RWPE1 (cell line): ENCODE measurements at regions not wholly inside any gene's neighbourhood (a gene's known extent, or its start where the extent isn't known, plus 50 kb on each side); places are given as distances from the start of the nearest gene placed in this dataset.

ENCODE experiments used
- CTCF ChIA-PET: fragments of 350-600 bp; sonication (Branson Sonifier 250); formaldehyde crosslinking; extraction: SDS; loops from one replicate; lab custom pipeline; 2021; lab: Yijun Ruan, JAX
- POLR2A ChIA-PET: fragments of 400-600 bp; formaldehyde crosslinking; extraction: SDS; loops from one replicate; lab custom pipeline; 2020; ENCODE audit warnings: antibody characterized with exemption; ENCODE audit not compliant: low non-redundant PET; lab: Yijun Ruan, JAX
- DNase-seq: peaks from one replicate; pipeline ENCODE4 v3.0.0; 2012; ENCODE audit warnings: low spot score
- H3K27ac ChIP-seq: fragments of 450-650 bp; 2 replicates; pipeline ENCODE4 v1.5.1; 2017
- CTCF ChIP-seq: fragments of 450-650 bp; conservative IDR thresholded peaks from 2 replicates; pipeline ENCODE4 v1.5.1; 2017; ENCODE audit warnings: low read depth, mild to moderate bottlenecking

GRCh38 chr7:96436880-96437279, 115.0 kb upstream of the SLC25A13 start:
- no peak overlapping the region for H3K27ac ChIP-seq
- ChIA-PET POLR2A (no interaction called here), CTCF (no interaction called here)
- no peak for DNase-seq
- no peak for TF ChIP-seq CTCF

GRCh38 chr7:96430356-96430755, 108.5 kb upstream of the SLC25A13 start:
- POLR2A ChIA-PET = no interaction called here
- TF ChIP-seq CTCF = no peak
- DNase-seq = no peak
- no peak overlapping the region for H3K27ac ChIP-seq
- CTCF ChIA-PET = no interaction called here

GRCh38 chr7:96427143-96427542, 105.2 kb upstream of the SLC25A13 start:
- no peak overlapping the region for H3K27ac ChIP-seq
- ChIA-PET POLR2A (no interaction called here), CTCF (interaction anchor here (0.7 kb wide), 1 partner anchor 126 kb away, joined by 4 read pairs; no protein-coding TSS in a partner anchor)
- no peak for DNase-seq
- TF ChIP-seq CTCF = no peak

GRCh38 chr7:96426685-96427084, 104.8 kb upstream of the SLC25A13 start:
- TF ChIP-seq CTCF = no peak
- no peak for DNase-seq
- CTCF ChIA-PET = interaction anchor here (0.7 kb wide), 1 partner anchor 126 kb away, joined by 4 read pairs; no protein-coding TSS in a partner anchor
- no peak overlapping the region for H3K27ac ChIP-seq
- POLR2A ChIA-PET = no interaction called here

GRCh38 chr7:96426027-96426426, 104.1 kb upstream of the SLC25A13 start:
- ChIA-PET CTCF (no interaction called here), POLR2A (no interaction called here)
- H3K27ac ChIP-seq = no peak overlapping the region
- DNase-seq = peak; percentile 74
- TF ChIP-seq CTCF = no peak

- no peak for DNase-seq
Observed at GRCh38 chr7:96424411-96424810, 102.5 kb upstream of the SLC25A13 start.

More at GRCh38 chr7:96424411-96424810, 102.5 kb upstream of the SLC25A13 start:
- ChIA-PET POLR2A (no interaction called here), CTCF (no interaction called here)
- no peak for TF ChIP-seq CTCF
- no peak overlapping the region for H3K27ac ChIP-seq
